Right atrium auricular region (tissue), 2 donors: ENCODE measurements at regions not wholly inside any gene's neighbourhood (a gene's known extent, or its start where the extent isn't known, plus 50 kb on each side); places are given as distances from the start of the nearest gene placed in this dataset.

Source experiments
- DNase-seq: peaks from one replicate; pipeline ENCODE4 v3.0.0-alpha.2; 2019; ENCODE audit warnings: low spot score
- H3K27ac ChIP-seq, 2 donors: fragments of 200-600 bp; sonication (generic); 1 replicate in 1 of 2; 2 replicates in 1 of 2; pipeline ENCODE4 v1.5.1; 2016 to 2019
- H3K27me3 ChIP-seq, 2 donors: fragments of 200-600 bp; sonication (generic); one replicate each; pipeline versions ENCODE4 v1.5.1 to v1.6.0; 2017 to 2019
- H3K36me3 ChIP-seq: fragments of 200-600 bp; sonication (generic); one replicate; pipeline ENCODE4 v1.5.1; 2016
- H3K4me1 ChIP-seq, 2 donors: fragments of 200-600 bp; sonication (generic); one replicate each; pipeline versions ENCODE4 v1.5.1 to v1.6.0; 2017 to 2019
- H3K4me3 ChIP-seq, 2 donors: fragments of 200-600 bp; sonication (generic); 1 replicate in 1 of 2; 2 replicates in 1 of 2; pipeline ENCODE4 v1.5.1; 2017 to 2019; ENCODE audit warnings: mild to moderate bottlenecking in 1 of 2, moderate library complexity in 1 of 2
- H3K9me3 ChIP-seq, 2 donors: fragments of 200-600 bp; sonication (generic); one replicate each; pipeline ENCODE4 v1.5.1; 2019
- TF ChIP-seq, protein P1 (sequence below), 2 donors: fragments of 200-600 bp; sonication (generic); IDR thresholded peaks; one replicate each; pipeline ENCODE4 v1.5.1; 2019; ENCODE audit warnings: antibody characterized with exemption in 2 of 2

DNA sequence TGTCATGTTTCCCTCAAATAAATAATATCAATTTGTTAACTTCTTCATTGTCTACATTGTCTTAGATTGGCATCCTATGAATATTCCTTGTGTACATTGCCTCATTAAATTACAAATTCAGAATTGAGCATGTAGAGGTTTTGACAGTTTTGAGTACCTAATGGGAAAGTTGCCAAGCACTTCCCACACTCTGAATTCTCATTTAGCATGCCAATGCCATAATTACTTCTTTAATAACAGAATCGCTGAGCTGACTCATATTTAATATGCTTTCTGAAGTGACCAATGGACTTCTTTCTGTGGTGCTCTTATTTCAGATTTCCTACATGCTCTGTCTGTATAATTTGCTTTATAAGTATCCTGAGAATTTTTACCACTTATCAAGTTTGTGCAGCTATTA, 114.4 kb upstream of the NOL4 start:
- Histone ChIP-seq H3K27me3 (no peaks in the 10 kb centered on the region), H3K36me3 (no peaks in the 10 kb centered on the region), H3K4me3 (no peak overlapping the region), H3K9me3 (no peaks in the 10 kb centered on the region), H3K27ac (no peak overlapping the region), H3K4me1 (no peaks in the 10 kb centered on the region)
- DNase-seq = no peak
- TF ChIP-seq, protein P1, sequence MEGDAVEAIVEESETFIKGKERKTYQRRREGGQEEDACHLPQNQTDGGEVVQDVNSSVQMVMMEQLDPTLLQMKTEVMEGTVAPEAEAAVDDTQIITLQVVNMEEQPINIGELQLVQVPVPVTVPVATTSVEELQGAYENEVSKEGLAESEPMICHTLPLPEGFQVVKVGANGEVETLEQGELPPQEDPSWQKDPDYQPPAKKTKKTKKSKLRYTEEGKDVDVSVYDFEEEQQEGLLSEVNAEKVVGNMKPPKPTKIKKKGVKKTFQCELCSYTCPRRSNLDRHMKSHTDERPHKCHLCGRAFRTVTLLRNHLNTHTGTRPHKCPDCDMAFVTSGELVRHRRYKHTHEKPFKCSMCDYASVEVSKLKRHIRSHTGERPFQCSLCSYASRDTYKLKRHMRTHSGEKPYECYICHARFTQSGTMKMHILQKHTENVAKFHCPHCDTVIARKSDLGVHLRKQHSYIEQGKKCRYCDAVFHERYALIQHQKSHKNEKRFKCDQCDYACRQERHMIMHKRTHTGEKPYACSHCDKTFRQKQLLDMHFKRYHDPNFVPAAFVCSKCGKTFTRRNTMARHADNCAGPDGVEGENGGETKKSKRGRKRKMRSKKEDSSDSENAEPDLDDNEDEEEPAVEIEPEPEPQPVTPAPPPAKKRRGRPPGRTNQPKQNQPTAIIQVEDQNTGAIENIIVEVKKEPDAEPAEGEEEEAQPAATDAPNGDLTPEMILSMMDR (IDR thresholded peaks at IDR 0.05) = no peak

DNA sequence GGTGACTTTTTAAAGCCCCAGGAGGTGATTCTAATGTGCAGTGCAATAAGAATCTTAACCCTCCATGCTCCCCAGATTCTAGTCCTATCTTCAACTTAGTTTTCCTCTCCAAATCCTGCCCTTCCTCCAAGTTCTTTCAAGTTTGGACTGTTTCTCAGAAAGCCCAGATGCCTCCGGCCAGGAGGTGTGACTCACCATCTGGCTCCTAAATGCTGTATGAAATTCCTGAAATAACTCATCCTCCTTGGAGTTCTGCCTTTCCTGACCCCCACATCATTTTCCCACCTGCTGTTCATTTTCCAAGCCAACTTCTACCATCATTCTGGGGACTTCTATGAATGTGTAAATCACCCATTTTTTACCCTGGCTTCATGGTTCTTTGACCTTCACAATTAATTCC, 118.2 kb upstream of the NOL4 start:
- Histone ChIP-seq H3K9me3 (no peaks in the 10 kb centered on the region), H3K27me3 (no peaks in the 10 kb centered on the region), H3K4me1 (no peaks in the 10 kb centered on the region), H3K4me3 (no peak overlapping the region), H3K36me3 (no peaks in the 10 kb centered on the region), H3K27ac (no peak overlapping the region)
- no peak for DNase-seq
- TF ChIP-seq, protein P1 (IDR thresholded peaks at IDR 0.05) = no peak

DNA sequence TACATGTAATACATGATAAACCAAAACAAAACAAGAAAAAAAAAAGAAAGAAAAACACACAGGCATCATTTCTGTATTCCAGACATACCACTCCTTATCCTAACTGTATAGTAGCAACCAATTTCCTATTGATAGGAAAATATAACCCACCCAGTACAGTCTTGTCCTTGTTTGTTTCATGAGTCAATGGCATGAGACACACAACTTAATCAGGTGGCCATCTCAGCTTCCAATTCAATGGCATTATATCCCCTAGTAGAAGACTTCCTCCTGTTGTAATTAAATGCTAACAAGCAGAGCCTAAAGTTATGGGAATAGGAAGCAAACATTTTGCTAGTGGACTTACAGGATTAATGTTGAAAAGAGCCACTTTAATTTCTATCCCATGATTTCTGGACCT, 121.0 kb upstream of the NOL4 start:
- Histone ChIP-seq H3K4me1 (no peaks in the 10 kb centered on the region), H3K9me3 (no peaks in the 10 kb centered on the region), H3K27ac (no peak overlapping the region), H3K36me3 (no peaks in the 10 kb centered on the region), H3K27me3 (no peaks in the 10 kb centered on the region), H3K4me3 (no peak overlapping the region)
- no peak for DNase-seq
- TF ChIP-seq, protein P1 (IDR thresholded peaks at IDR 0.05) = no peak

GRCh38 chr18:34350778-34351177, 126.1 kb upstream of the NOL4 start:
- Histone ChIP-seq H3K27me3 (no peaks in the 10 kb centered on the region), H3K27ac (no peak overlapping the region), H3K4me1 (no peaks in the 10 kb centered on the region), H3K4me3 (no peak overlapping the region), H3K9me3 (no peaks in the 10 kb centered on the region), H3K36me3 (no peaks in the 10 kb centered on the region)
- TF ChIP-seq, protein P1 (IDR thresholded peaks at IDR 0.05) = no peak
- no peak for DNase-seq

- H3K27me3 ChIP-seq = no peaks in the 10 kb centered on the region
- H3K4me1 ChIP-seq = no peaks in the 10 kb centered on the region
- no peak overlapping the region for H3K4me3 ChIP-seq
- TF ChIP-seq, protein P1 (IDR thresholded peaks at IDR 0.05) = peak in 1 of 2 donors; percentile 59
- no peaks in the 10 kb centered on the region for H3K9me3 ChIP-seq
- DNase-seq = no peak
- H3K27ac ChIP-seq = no peak overlapping the region
- H3K36me3 ChIP-seq = no peaks in the 10 kb centered on the region
Measured at GRCh38 chr18:34352385-34353163, 127.9 kb upstream of the NOL4 start.

DNA sequence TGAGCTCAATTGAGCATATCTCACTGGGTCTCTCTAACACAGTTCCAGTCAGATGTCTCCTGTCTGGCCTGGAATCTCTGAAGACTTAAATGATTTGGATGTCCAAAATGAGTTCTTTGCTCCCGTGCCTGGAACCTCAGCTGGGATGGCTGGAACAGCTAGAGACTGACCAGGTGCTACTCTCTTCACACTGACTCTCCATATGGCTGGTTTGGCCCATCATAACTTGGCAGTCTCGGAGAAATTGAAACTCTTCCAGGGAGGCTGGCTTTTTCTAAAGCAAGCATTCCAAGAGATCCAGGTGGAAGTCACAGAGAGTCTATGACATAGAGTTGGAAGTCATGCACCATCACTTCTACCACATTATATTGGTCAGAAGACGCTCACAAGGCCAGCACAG, 129.6 kb upstream of the NOL4 start:
- Histone ChIP-seq H3K9me3 (no peaks in the 10 kb centered on the region), H3K4me1 (no peaks in the 10 kb centered on the region), H3K36me3 (no peaks in the 10 kb centered on the region), H3K4me3 (no peak overlapping the region), H3K27me3 (no peaks in the 10 kb centered on the region), H3K27ac (no peak overlapping the region)
- TF ChIP-seq, protein P1 (IDR thresholded peaks at IDR 0.05) = no peak
- no peak for DNase-seq
